ENCODE measurements at regions not wholly inside any gene's neighbourhood (a gene's known extent, or its start where the extent isn't known, plus 50 kb on each side); places are given as distances from the start of the nearest gene placed in this dataset.

GRCh38 chr7:106740806-106741205, 79.8 kb upstream of the CCDC71L start:
- TF ChIP-seq CTCF (IDR thresholded peaks at IDR 0.05) = no peak
- TF ChIP-seq EZH2 (IDR thresholded peaks at IDR 0.05; ENCODE audit: borderline replicate concordance, insufficient read depth, low read depth, low read length, poor library complexity, severe bottlenecking) = no peak
